ENCODE measurements at regions not wholly inside any gene's neighbourhood (a gene's known extent, or its start where the extent isn't known, plus 50 kb on each side); places are given as distances from the start of the nearest gene placed in this dataset.

DNA sequence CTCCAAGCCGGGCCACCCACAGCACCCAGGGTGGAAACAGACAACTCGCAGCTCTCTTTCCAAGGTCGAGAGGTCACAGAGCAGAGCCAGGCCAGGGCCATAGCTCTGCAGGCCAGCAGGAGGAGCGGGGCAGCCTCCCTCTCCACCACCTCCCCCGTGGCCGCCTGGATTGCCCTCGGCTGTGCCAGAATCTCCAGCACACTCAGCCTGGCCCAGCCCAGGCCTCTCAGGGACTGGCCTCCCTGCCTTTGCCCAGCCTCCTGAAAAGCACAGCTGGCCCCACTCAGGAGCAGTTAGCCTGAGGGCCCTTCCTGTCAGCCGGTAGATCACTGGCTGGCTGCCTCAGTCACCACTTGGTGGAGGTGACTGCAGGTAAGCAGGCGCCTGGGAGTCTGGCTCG is 85.8 kb upstream of the SEC14L1 start:
- H3K4me1 ChIP-seq (ENCODE audit: control insufficient read depth, low read length): peaks cover 13% of the 10 kb centered on the region
- H3K9me2 ChIP-seq (replicated peaks; ENCODE audit: control insufficient read depth, low read length): no peaks in the 10 kb centered on the region
- no peaks in the 10 kb centered on the region for H3K36me3 ChIP-seq (ENCODE audit: control insufficient read depth, low read length)
- H3K27ac ChIP-seq (ENCODE audit: low read depth, low read length): no peak overlapping the region
- H3K4me3 ChIP-seq (ENCODE audit: low read length): no peak overlapping the region
- H3F3A ChIP-seq (ENCODE audit: control insufficient read depth, insufficient read depth): no peaks in the 10 kb centered on the region
- H3K4me2 ChIP-seq (ENCODE audit: low read length): no peak overlapping the region
- peaks cover 8% of the 10 kb centered on the region; the same call in 1 of the 2 replicates for H3K27me3 ChIP-seq (ENCODE audit: control insufficient read depth, low read length)
- TF ChIP-seq EZH2phosphoT487 (IDR thresholded peaks at IDR 0.05; ENCODE audit: borderline replicate concordance, low read length): no peak
- no peaks in the 10 kb centered on the region for H3K9me3 ChIP-seq (ENCODE audit: control insufficient read depth, insufficient read depth, low read length)
- no peaks in the 10 kb centered on the region for H4K20me1 ChIP-seq (ENCODE audit: control insufficient read depth, insufficient read depth, low read depth, low read length)
- no peaks in the 10 kb centered on the region for H3K79me2 ChIP-seq (ENCODE audit: control insufficient read depth, low read length)

DNA sequence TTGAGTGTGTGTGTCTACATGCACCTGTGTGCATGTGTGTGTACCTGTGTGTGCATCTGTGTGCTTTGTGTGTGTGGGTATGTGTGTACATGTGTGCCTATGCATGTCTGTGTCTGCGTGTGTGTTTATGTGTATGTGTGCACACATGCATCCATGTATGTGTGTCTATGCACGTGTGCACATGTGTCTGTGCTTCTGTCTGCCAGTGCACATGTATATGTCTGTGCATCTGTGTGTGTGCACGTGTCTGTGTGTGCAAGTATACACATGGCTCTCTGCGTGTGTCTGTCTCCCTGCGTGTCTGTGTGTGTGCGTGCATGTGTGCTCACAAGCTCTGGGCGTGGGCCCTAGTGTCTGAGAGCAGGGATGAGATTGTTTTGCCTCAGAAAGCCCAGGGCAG is 85.3 kb upstream of the SEC14L1 start:
- Histone ChIP-seq H3K27ac (ENCODE audit: low read depth, low read length) (no peak overlapping the region), H3K4me1 (ENCODE audit: control insufficient read depth, low read length) (peaks cover 13% of the 10 kb centered on the region), H3K4me2 (ENCODE audit: low read length) (no peak overlapping the region), H3K9me2 (replicated peaks; ENCODE audit: control insufficient read depth, low read length) (no peaks in the 10 kb centered on the region), H4K20me1 (ENCODE audit: control insufficient read depth, insufficient read depth, low read depth, low read length) (no peaks in the 10 kb centered on the region), H3K9me3 (ENCODE audit: control insufficient read depth, insufficient read depth, low read length) (no peaks in the 10 kb centered on the region), H3K4me3 (ENCODE audit: low read length) (no peak overlapping the region), H3K79me2 (ENCODE audit: control insufficient read depth, low read length) (no peaks in the 10 kb centered on the region), H3K36me3 (ENCODE audit: control insufficient read depth, low read length) (no peaks in the 10 kb centered on the region), H3F3A (ENCODE audit: control insufficient read depth, insufficient read depth) (no peaks in the 10 kb centered on the region), H3K27me3 (ENCODE audit: control insufficient read depth, low read length) (peaks cover 8% of the 10 kb centered on the region; the same call in 1 of the 2 replicates)
- TF ChIP-seq, protein P1, sequence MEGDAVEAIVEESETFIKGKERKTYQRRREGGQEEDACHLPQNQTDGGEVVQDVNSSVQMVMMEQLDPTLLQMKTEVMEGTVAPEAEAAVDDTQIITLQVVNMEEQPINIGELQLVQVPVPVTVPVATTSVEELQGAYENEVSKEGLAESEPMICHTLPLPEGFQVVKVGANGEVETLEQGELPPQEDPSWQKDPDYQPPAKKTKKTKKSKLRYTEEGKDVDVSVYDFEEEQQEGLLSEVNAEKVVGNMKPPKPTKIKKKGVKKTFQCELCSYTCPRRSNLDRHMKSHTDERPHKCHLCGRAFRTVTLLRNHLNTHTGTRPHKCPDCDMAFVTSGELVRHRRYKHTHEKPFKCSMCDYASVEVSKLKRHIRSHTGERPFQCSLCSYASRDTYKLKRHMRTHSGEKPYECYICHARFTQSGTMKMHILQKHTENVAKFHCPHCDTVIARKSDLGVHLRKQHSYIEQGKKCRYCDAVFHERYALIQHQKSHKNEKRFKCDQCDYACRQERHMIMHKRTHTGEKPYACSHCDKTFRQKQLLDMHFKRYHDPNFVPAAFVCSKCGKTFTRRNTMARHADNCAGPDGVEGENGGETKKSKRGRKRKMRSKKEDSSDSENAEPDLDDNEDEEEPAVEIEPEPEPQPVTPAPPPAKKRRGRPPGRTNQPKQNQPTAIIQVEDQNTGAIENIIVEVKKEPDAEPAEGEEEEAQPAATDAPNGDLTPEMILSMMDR (IDR thresholded peaks at IDR 0.05; ENCODE audit: low read depth, low read length, poor library complexity, severe bottlenecking): no peak
- TF ChIP-seq EZH2phosphoT487 (IDR thresholded peaks at IDR 0.05; ENCODE audit: borderline replicate concordance, low read length): no peak

DNA sequence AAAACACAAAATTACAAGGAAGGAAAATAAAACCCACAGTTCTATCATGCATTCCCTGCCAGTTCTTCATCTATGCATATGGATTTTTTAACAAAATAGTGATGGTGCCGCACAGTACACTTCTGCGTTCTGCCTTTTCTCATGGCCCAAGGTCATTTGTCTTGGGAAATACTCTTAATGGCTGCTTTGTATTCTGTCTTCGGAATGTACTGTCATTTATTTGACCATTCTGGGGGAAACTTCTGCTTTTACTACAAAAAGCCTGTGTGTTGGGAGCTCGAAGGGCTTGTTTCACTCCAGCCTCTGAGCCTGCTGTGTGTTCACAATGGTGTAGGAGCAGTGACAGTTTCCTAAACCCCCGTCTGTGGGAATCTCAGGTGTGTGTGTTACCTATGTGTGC is 82.8 kb upstream of the SEC14L1 start:
- H3K4me1 ChIP-seq (ENCODE audit: control insufficient read depth, low read length): peaks cover 13% of the 10 kb centered on the region
- no peaks in the 10 kb centered on the region for H3K79me2 ChIP-seq (ENCODE audit: control insufficient read depth, low read length)
- no peaks in the 10 kb centered on the region for H3K9me2 ChIP-seq (replicated peaks; ENCODE audit: control insufficient read depth, low read length)
- no peak for TF ChIP-seq EZH2phosphoT487 (IDR thresholded peaks at IDR 0.05; ENCODE audit: borderline replicate concordance, low read length)
- TF ChIP-seq, protein P1 (IDR thresholded peaks at IDR 0.05; ENCODE audit: low read depth, low read length, poor library complexity, severe bottlenecking): no peak
- H4K20me1 ChIP-seq (ENCODE audit: control insufficient read depth, insufficient read depth, low read depth, low read length): no peaks in the 10 kb centered on the region
- H3K27ac ChIP-seq (ENCODE audit: low read depth, low read length): no peak overlapping the region
- no peaks in the 10 kb centered on the region for H3F3A ChIP-seq (ENCODE audit: control insufficient read depth, insufficient read depth)
- H3K4me3 ChIP-seq (ENCODE audit: low read length): no peak overlapping the region
- 0 out of 2 replicates have a peak, but pooled peaks cover 3% of the 10 kb centered on the region for H3K27me3 ChIP-seq (ENCODE audit: control insufficient read depth, low read length)
- no peaks in the 10 kb centered on the region for H3K36me3 ChIP-seq (ENCODE audit: control insufficient read depth, low read length)
- no peak overlapping the region for H3K4me2 ChIP-seq (ENCODE audit: low read length)
- no peaks in the 10 kb centered on the region for H3K9me3 ChIP-seq (ENCODE audit: control insufficient read depth, insufficient read depth, low read length)

DNA sequence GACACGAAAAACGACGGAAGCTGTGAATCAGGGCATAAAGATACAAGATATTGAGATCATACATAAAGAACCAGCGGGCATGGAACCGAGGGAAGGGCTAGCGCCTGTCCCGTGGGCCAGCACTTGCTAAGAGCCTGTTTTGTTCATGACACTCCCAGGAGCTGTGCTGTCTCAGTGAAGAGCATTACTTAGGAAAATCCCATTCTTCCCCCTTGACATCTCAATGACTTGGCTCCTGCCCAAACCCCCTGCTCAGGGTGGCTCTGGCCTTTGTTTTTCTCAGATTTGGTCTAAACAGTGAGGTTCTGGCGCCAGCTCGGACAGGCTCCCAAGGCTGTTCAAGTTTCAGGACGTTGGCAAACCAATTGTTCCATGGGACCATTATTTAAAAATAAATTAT is 79.1 kb upstream of the SEC14L1 start:
- Histone ChIP-seq H3K27me3 (ENCODE audit: control insufficient read depth, low read length) (0 out of 2 replicates have a peak, but pooled peaks cover 3% of the 10 kb centered on the region), H3K36me3 (ENCODE audit: control insufficient read depth, low read length) (no peaks in the 10 kb centered on the region), H3K9me2 (replicated peaks; ENCODE audit: control insufficient read depth, low read length) (no peaks in the 10 kb centered on the region), H3K27ac (ENCODE audit: low read depth, low read length) (no peak overlapping the region), H3K4me1 (ENCODE audit: control insufficient read depth, low read length) (peaks cover 5% of the 10 kb centered on the region), H3K4me2 (ENCODE audit: low read length) (no peak overlapping the region), H3F3A (ENCODE audit: control insufficient read depth, insufficient read depth) (no peaks in the 10 kb centered on the region), H3K9me3 (ENCODE audit: control insufficient read depth, insufficient read depth, low read length) (no peaks in the 10 kb centered on the region), H4K20me1 (ENCODE audit: control insufficient read depth, insufficient read depth, low read depth, low read length) (no peaks in the 10 kb centered on the region), H3K79me2 (ENCODE audit: control insufficient read depth, low read length) (no peaks in the 10 kb centered on the region), H3K4me3 (ENCODE audit: low read length) (no peak overlapping the region)
- TF ChIP-seq, protein P1 (IDR thresholded peaks at IDR 0.05; ENCODE audit: low read depth, low read length, poor library complexity, severe bottlenecking): no peak
- TF ChIP-seq EZH2phosphoT487 (IDR thresholded peaks at IDR 0.05; ENCODE audit: borderline replicate concordance, low read length): no peak
